ENCODE measurements at regions not wholly inside any gene's neighbourhood (a gene's known extent, or its start where the extent isn't known, plus 50 kb on each side); places are given as distances from the start of the nearest gene placed in this dataset.
"Not testable (repeated sequence)": the region's sequence is repeated elsewhere in the genome, so short reads cannot be mapped to it uniquely, and the experiment has no call there.

GRCh38 chr13:109410868-109411267 lies 375.5 kb downstream of the IRS2 start:
- ChIA-PET CTCF (no interaction called here), POLR2A (no interaction called here)

- ChIA-PET POLR2A (no interaction called here), CTCF (no interaction called here)
Measured at GRCh38 chr13:109408591-109409382, 377.6 kb downstream of the IRS2 start.

GRCh38 chr13:109406376-109406992 lies 379.9 kb downstream of the IRS2 start:
- ChIA-PET POLR2A (no interaction called here), CTCF (no interaction called here)

- ChIA-PET CTCF (no interaction called here), POLR2A (no interaction called here)
Measured at GRCh38 chr13:109403012-109403421, 383.4 kb downstream of the IRS2 start.

GRCh38 chr13:109401891-109402290 lies 384.5 kb downstream of the IRS2 start:
- ChIA-PET POLR2A (no interaction called here), CTCF (no interaction called here)

GRCh38 chr13:109401307-109401706 lies 385.1 kb downstream of the IRS2 start:
- CTCF ChIA-PET, result no interaction called here
- POLR2A ChIA-PET, result no interaction called here

- ChIA-PET CTCF (no interaction called here), POLR2A (no interaction called here)
Measured at GRCh38 chr13:109400624-109401257, 385.6 kb downstream of the IRS2 start.

GRCh38 chr13:109400209-109400608 lies 386.2 kb downstream of the IRS2 start:
- CTCF ChIA-PET, result no interaction called here
- POLR2A ChIA-PET, result no interaction called here

GRCh38 chr13:109398071-109398470 lies 388.3 kb downstream of the IRS2 start:
- CTCF ChIA-PET, result not testable (repeated sequence)
- POLR2A ChIA-PET, result interaction anchor here (0.7 kb wide), 1 partner anchor 12 kb away, joined by 3 read pairs; no protein-coding TSS in a partner anchor

- ChIA-PET CTCF (no interaction called here), POLR2A (no interaction called here)
Measured at GRCh38 chr13:109397285-109397684, 389.1 kb downstream of the IRS2 start.

GRCh38 chr13:109396266-109396665 lies 390.1 kb downstream of the IRS2 start:
- ChIA-PET POLR2A (no interaction called here), CTCF (no interaction called here)

GRCh38 chr13:109395014-109395413 lies 391.4 kb downstream of the IRS2 start:
- ChIA-PET POLR2A (no interaction called here), CTCF (no interaction called here)

GRCh38 chr13:109394311-109394988 lies 391.9 kb downstream of the IRS2 start:
- POLR2A ChIA-PET, result no interaction called here
- CTCF ChIA-PET, result no interaction called here

- ChIA-PET CTCF (no interaction called here), POLR2A (no interaction called here)
Measured at GRCh38 chr13:109393045-109393444, 393.3 kb downstream of the IRS2 start.

GRCh38 chr13:109390391-109390790 lies 396.0 kb downstream of the IRS2 start:
- POLR2A ChIA-PET, result no interaction called here
- CTCF ChIA-PET, result no interaction called here

GRCh38 chr13:109389892-109390345 lies 396.5 kb downstream of the IRS2 start:
- ChIA-PET POLR2A (no interaction called here), CTCF (no interaction called here)

GRCh38 chr13:109389456-109389855 lies 396.9 kb downstream of the IRS2 start:
- CTCF ChIA-PET, result no interaction called here

GRCh38 chr13:109387471-109387870 lies 398.9 kb downstream of the IRS2 start:
- CTCF ChIA-PET, result no interaction called here
- POLR2A ChIA-PET, result no interaction called here

More at GRCh38 chr13:109389456-109389855, 396.9 kb downstream of the IRS2 start:
- POLR2A ChIA-PET, result no interaction called here

GRCh38 chr13:109385242-109385560 lies 401.2 kb downstream of the IRS2 start:
- ChIA-PET CTCF (no interaction called here), POLR2A (no interaction called here)

GRCh38 chr13:109384491-109385241 lies 401.7 kb downstream of the IRS2 start:
- ChIA-PET POLR2A (no interaction called here), CTCF (no interaction called here)

Data from activated CD8-positive, alpha-beta memory T cell treated with anti-CD3 and anti-CD28 coated beads for 36 hours (primary cell).